Left hindlimb (tissue), 1 donor: ENCODE measurements at regions not wholly inside any gene's neighbourhood (a gene's known extent, or its start where the extent isn't known, plus 50 kb on each side); places are given as distances from the start of the nearest gene placed in this dataset.
"Not testable (repeated sequence)": the region's sequence is repeated elsewhere in the genome, so short reads cannot be mapped to it uniquely, and the experiment has no call there.

ENCODE experiments used
- DNase-seq: peaks from one replicate; pipeline ENCODE4 v3.0.0-alpha.2; 2018

- no peak for DNase-seq
These were observed 382.1 kb upstream of the CDH18 start for GRCh38 chr5:20370061-20370460.

GRCh38 chr5:20369518-20369885 lies 381.5 kb upstream of the CDH18 start:
- DNase-seq, result no peak

- no peak for DNase-seq
These were observed 380.8 kb upstream of the CDH18 start for GRCh38 chr5:20368571-20369517.

- DNase-seq, result no peak
These were observed 379.2 kb upstream of the CDH18 start for GRCh38 chr5:20367178-20367577.

GRCh38 chr5:20360263-20360662 lies 372.3 kb upstream of the CDH18 start:
- DNase-seq, result peak; percentile 27

- DNase-seq, result no peak
These were observed 371.4 kb upstream of the CDH18 start for GRCh38 chr5:20359377-20359776.

- no peak for DNase-seq
These were observed 365.5 kb upstream of the CDH18 start for GRCh38 chr5:20353499-20353898.

GRCh38 chr5:20351849-20352248 lies 363.8 kb upstream of the CDH18 start:
- no peak for DNase-seq

- no peak for DNase-seq
These were observed 360.3 kb upstream of the CDH18 start for GRCh38 chr5:20348321-20348720.

- no peak for DNase-seq
These were observed 359.3 kb upstream of the CDH18 start for GRCh38 chr5:20347334-20347733.

- DNase-seq, result no peak
These were observed 352.1 kb upstream of the CDH18 start for GRCh38 chr5:20340126-20340525.

- DNase-seq, result no peak
These were observed 348.0 kb upstream of the CDH18 start for GRCh38 chr5:20335978-20336377.

- no peak for DNase-seq
These were observed 343.8 kb upstream of the CDH18 start for GRCh38 chr5:20331826-20332225.

- DNase-seq, result no peak
These were observed 335.3 kb upstream of the CDH18 start for GRCh38 chr5:20323323-20323722.

- DNase-seq, result no peak
These were observed 319.4 kb upstream of the CDH18 start for GRCh38 chr5:20307391-20307790.

GRCh38 chr5:20305463-20305862 lies 317.5 kb upstream of the CDH18 start:
- no peak for DNase-seq

- DNase-seq, result not testable (repeated sequence)
These were observed 316.6 kb upstream of the CDH18 start for GRCh38 chr5:20304570-20304969.

- DNase-seq, result no peak
These were observed 312.1 kb upstream of the CDH18 start for GRCh38 chr5:20300110-20300509.

GRCh38 chr5:20294696-20295095 lies 306.7 kb upstream of the CDH18 start:
- DNase-seq, result no peak

- no peak for DNase-seq
These were observed 303.8 kb upstream of the CDH18 start for GRCh38 chr5:20291766-20292165.

GRCh38 chr5:20287640-20288039 lies 299.6 kb upstream of the CDH18 start:
- DNase-seq, result no peak

- DNase-seq, result no peak
These were observed 298.5 kb upstream of the CDH18 start for GRCh38 chr5:20286512-20286911.

GRCh38 chr5:20276959-20277263 lies 288.9 kb upstream of the CDH18 start:
- no peak for DNase-seq

- DNase-seq, result no peak
These were observed 288.3 kb upstream of the CDH18 start for GRCh38 chr5:20276061-20276958.
